Progenitor cell of endocrine pancreas (in vitro differentiated cells): ENCODE measurements at regions not wholly inside any gene's neighbourhood (a gene's known extent, or its start where the extent isn't known, plus 50 kb on each side); places are given as distances from the start of the nearest gene placed in this dataset.

Source experiments
- DNase-seq: peaks from one replicate; pipeline ENCODE4 v3.0.0; 2021; ENCODE audit warnings: low spot score; ENCODE audit not compliant: unreplicated experiment
- H3K27ac Mint-ChIP-seq: 2 replicates; pipeline ENCODE4 v1.8.0; 2021; ENCODE audit warnings: mild to moderate bottlenecking, moderate library complexity, mixed read lengths
- H3K27me3 Mint-ChIP-seq: 2 replicates; pipeline ENCODE4 v1.8.0; 2021; ENCODE audit warnings: mixed read lengths
- H3K36me3 Mint-ChIP-seq: 2 replicates; pipeline ENCODE4 v1.8.0; 2022; ENCODE audit warnings: mixed read lengths; ENCODE audit not compliant: insufficient read depth
- H3K4me1 Mint-ChIP-seq: 2 replicates; pipeline ENCODE4 v1.8.0; 2021; ENCODE audit warnings: low read depth, mixed read lengths
- H3K4me3 Mint-ChIP-seq: 2 replicates; pipeline ENCODE4 v1.8.0; 2021; ENCODE audit warnings: low read depth, mild to moderate bottlenecking, moderate library complexity, mixed read lengths
- H3K9me3 Mint-ChIP-seq: 2 replicates; pipeline ENCODE4 v1.8.0; 2021; ENCODE audit warnings: low read depth, mixed read lengths
- TF ChIP-seq, protein P1 (sequence below): fragments of 200-600 bp; sonication (generic); IDR thresholded peaks from one replicate; pipeline ENCODE4 v1.5.0; 2021; ENCODE audit warnings: antibody characterized with exemption, mild to moderate bottlenecking; ENCODE audit not compliant: unreplicated experiment

DNA sequence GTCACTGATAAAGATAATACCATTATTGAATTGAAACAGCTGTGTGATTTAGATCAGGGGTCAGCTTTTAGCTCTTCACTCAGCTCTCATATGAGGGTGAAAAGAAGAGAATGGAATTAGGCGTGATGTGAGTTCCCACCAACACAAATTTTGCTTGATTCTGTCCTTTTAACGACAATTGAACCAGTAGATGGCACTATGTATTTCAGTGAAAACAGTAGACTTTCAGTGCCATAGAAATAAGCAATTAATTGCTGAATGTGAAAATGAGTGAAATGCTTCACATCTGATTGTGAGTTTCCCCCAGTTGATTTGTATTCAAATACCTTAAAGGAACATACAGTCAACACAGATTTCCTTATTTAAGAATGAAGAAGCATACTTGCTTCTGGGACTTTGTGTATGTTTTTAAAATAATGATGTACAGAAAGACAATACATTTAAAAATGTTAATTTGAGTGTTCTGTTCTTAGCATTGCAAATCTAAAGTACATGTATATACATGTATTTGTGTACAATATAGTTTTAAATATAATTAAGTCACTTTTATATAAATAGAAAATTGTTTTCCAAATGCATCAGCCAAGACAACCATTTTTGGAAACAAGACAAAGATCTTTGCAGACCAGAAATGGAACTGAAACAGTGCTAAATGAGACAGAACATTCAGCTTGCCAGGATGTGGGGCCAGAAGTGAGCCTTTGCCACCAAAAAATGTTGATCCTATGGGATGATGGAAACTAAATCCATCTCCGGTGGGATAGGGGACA, 178.8 kb downstream of the SNCA start:
- Mint-ChIP-seq H3K9me3 (no peaks in the 10 kb centered on the region), H3K27ac (no peak overlapping the region), H3K4me1 (peaks cover 9% of the 10 kb centered on the region), H3K4me3 (no peak overlapping the region), H3K36me3 (no peaks in the 10 kb centered on the region), H3K27me3 (no peaks in the 10 kb centered on the region)
- TF ChIP-seq, protein P1, sequence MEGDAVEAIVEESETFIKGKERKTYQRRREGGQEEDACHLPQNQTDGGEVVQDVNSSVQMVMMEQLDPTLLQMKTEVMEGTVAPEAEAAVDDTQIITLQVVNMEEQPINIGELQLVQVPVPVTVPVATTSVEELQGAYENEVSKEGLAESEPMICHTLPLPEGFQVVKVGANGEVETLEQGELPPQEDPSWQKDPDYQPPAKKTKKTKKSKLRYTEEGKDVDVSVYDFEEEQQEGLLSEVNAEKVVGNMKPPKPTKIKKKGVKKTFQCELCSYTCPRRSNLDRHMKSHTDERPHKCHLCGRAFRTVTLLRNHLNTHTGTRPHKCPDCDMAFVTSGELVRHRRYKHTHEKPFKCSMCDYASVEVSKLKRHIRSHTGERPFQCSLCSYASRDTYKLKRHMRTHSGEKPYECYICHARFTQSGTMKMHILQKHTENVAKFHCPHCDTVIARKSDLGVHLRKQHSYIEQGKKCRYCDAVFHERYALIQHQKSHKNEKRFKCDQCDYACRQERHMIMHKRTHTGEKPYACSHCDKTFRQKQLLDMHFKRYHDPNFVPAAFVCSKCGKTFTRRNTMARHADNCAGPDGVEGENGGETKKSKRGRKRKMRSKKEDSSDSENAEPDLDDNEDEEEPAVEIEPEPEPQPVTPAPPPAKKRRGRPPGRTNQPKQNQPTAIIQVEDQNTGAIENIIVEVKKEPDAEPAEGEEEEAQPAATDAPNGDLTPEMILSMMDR = peak; percentile 42
- no peak for DNase-seq

DNA sequence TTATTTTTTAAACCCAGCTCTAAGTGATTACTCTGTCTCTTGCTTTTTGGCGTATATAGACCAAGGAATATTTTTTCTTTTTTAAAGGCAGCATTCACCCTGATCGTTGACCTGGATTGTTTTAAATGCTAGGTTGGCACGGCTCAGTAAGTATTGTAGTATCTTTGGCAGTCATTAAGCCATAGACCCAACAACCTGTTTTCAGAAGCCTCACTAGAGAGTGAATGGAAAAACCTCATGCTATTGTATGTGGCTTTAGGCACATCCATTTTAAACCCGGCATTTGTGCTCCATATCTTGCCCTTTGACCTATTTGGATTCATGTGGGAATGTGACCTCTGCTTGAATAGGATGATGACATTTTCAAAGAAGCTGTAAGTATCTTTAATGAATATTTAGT, 183.9 kb downstream of the SNCA start:
- Mint-ChIP-seq H3K9me3 (no peaks in the 10 kb centered on the region), H3K27ac (no peak overlapping the region), H3K36me3 (no peaks in the 10 kb centered on the region), H3K27me3 (no peaks in the 10 kb centered on the region), H3K4me1 (no peaks in the 10 kb centered on the region), H3K4me3 (no peak overlapping the region)
- no peak for DNase-seq
- TF ChIP-seq, protein P1 = no peak

DNA sequence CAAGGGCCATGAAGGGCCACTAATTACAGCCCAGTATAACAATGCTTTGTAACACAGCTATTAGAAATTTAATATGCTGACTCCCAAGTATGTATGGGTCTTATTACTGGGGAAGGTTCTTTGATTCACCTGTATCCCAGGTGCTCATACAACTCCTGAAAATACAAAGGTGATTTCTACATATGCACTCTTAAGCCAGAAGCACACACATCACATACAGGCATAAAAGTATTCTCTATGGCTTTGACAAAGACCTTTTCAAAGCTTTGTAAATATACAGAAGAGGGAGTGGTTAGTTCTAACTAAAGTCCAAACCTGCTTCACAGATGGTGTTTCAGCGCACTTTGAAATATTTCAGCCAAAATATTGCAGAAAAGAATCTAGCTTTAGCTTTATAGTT, 191.5 kb downstream of the SNCA start:
- Mint-ChIP-seq H3K4me3 (no peak overlapping the region), H3K27ac (no peak overlapping the region), H3K4me1 (peaks cover 8% of the 10 kb centered on the region), H3K36me3 (peaks cover 2% of the 10 kb centered on the region), H3K9me3 (no peaks in the 10 kb centered on the region), H3K27me3 (no peaks in the 10 kb centered on the region)
- TF ChIP-seq, protein P1 = no peak
- no peak for DNase-seq

DNA sequence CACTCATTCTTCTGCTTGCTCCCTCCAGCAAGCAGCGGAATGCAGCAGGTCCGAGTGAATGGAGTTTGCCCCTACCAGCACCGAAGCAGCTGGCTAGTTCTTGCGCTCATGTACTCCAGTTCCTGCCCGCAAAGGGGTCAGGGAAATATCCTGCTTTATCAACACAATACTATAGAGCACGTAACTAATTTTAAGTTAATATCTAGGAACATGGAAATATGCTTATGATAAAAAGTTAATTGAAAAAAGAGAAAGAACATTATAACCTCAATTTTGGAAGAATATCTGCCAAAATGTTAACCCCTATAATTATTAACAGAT, 195.6 kb downstream of the SNCA start:
- peak overlapping the region; percentile 47 for H3K4me3 Mint-ChIP-seq
- DNase-seq = no peak

DNA sequence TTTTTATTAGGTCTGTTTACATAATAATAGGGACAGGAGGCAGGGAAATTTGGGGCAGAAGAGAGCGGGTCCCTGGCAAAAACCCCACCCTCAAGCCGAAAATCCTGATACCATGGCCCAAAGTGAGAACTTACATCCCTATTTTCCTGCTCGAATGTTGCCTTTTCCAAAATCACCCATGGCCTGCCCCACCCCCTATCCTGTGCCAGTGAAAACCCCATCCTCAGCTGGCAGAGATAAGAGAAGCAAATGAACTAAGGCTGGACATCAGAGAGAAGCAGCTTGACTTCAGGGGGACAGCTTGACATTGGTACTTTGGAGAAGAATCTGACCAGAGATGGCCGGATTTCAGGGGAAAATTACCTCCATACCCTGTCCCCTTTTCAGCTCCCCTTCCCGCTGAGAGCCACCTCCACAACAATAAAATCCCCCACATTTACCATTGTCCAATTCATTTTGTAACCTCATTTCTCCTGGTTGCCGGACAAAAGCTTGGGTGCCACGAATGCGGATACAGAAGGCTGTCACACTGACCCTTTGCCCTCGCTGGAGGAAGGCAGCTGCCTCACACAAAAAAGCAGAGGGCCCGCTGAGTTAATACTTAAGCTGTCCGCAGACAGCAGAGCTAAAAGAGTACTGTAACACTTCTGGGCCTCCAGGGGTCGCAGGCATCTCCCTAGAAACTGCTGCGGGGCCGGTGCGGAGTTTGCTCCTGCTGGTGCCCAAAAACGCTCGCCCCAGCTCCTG, 196.2 kb downstream of the SNCA start:
- Mint-ChIP-seq H3K4me3 (peak overlapping the region; percentile 62), H3K27me3 (no peaks in the 10 kb centered on the region), H3K36me3 (peaks cover 2% of the 10 kb centered on the region), H3K27ac (peak overlapping the region; percentile 93), H3K9me3 (no peaks in the 10 kb centered on the region), H3K4me1 (peaks cover 8% of the 10 kb centered on the region)
- peak; percentile 60 for DNase-seq
- TF ChIP-seq, protein P1 = peak; percentile 83

More for the DNA sequence above, 195.6 kb downstream of the SNCA start:
- Mint-ChIP-seq H3K27ac (no peak overlapping the region), H3K36me3 (peaks cover 2% of the 10 kb centered on the region), H3K27me3 (no peaks in the 10 kb centered on the region), H3K9me3 (no peaks in the 10 kb centered on the region), H3K4me1 (peaks cover 8% of the 10 kb centered on the region)
- TF ChIP-seq, protein P1 = no peak
